ENCODE measurements at regions not wholly inside any gene's neighbourhood (a gene's known extent, or its start where the extent isn't known, plus 50 kb on each side); places are given as distances from the start of the nearest gene placed in this dataset.

DNA sequence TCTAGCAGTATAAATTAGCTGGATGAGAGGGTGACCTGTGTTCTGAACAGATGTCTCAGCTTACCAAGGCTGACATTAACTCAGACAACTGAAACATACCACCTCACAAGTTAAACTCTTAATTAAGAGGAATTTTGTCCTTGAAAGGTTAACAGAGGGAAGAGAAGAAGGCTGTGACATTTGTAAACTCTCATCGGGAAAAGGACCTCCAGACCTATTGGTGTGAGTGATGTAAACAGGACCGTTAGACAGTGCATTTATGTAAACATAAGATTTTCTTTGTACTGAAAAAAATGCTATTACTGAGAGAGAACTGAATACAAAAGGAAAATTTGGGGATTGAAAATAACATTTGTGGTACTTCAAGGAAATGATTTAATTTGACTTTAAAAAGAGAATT, 308.4 kb upstream of the DIAPH2 start:
- intact Hi-C loops (cut with DNase I), result loop anchor here in 1 of 2 donors (10.0 kb wide), 1 partner anchor 389 kb away; no protein-coding TSS in a partner anchor

DNA sequence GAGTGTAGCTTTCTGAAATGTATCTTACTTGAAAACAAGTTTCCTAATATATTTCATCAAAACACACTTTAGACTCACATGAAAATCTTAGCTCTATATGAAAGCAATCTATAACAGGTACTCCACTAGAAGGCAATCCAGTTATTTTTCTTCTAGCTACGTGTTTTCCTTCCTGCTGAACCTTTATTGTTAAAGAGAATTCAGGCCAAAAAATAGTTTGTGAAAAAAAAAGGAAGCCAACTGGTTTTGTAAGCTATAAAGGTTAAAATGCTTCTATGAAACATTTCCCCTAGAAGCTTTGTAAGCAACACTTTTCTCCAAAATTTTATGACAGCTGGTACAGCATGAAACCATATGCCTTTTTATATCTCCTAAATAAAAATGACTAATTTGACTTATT, 304.7 kb upstream of the DIAPH2 start:
- Histone ChIP-seq H3K9me3 (no peaks in the 10 kb centered on the region), H3K27ac (no peak overlapping the region), H3K4me1 (no peaks in the 10 kb centered on the region), H3K36me3 (ENCODE audit: insufficient read depth in 1 of 2, low read depth in 1 of 2) (no peaks in the 10 kb centered on the region), H3K27me3 (ENCODE audit: insufficient read depth in 3 of 3, low read length in 2 of 3) (no peaks in the 10 kb centered on the region), H3K4me3 (no peak overlapping the region)
- ATAC-seq, result no peak
- no peak for DNase-seq
- TF ChIP-seq, protein P1, sequence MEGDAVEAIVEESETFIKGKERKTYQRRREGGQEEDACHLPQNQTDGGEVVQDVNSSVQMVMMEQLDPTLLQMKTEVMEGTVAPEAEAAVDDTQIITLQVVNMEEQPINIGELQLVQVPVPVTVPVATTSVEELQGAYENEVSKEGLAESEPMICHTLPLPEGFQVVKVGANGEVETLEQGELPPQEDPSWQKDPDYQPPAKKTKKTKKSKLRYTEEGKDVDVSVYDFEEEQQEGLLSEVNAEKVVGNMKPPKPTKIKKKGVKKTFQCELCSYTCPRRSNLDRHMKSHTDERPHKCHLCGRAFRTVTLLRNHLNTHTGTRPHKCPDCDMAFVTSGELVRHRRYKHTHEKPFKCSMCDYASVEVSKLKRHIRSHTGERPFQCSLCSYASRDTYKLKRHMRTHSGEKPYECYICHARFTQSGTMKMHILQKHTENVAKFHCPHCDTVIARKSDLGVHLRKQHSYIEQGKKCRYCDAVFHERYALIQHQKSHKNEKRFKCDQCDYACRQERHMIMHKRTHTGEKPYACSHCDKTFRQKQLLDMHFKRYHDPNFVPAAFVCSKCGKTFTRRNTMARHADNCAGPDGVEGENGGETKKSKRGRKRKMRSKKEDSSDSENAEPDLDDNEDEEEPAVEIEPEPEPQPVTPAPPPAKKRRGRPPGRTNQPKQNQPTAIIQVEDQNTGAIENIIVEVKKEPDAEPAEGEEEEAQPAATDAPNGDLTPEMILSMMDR (IDR thresholded peaks at IDR 0.05), result no peak
- WGBS, 3 donors, result 27 to 39% (median 37%) methylated on average over 1 of the region's 1 CpG
- intact Hi-C loops (cut with DNase I), result loop anchor here in 1 of 2 donors (10.0 kb wide), 1 partner anchor 385 kb away; no protein-coding TSS in a partner anchor

More for the DNA sequence above, 308.4 kb upstream of the DIAPH2 start:
- TF ChIP-seq, protein P1 (IDR thresholded peaks at IDR 0.05), result no peak
- H3K36me3 ChIP-seq (ENCODE audit: insufficient read depth in 1 of 2, low read depth in 1 of 2), result no peaks in the 10 kb centered on the region
- H3K27ac ChIP-seq, result no peak overlapping the region
- H3K9me3 ChIP-seq, result no peaks in the 10 kb centered on the region
- H3K4me3 ChIP-seq, result no peak overlapping the region
- H3K27me3 ChIP-seq (ENCODE audit: insufficient read depth in 3 of 3, low read length in 2 of 3), result no peaks in the 10 kb centered on the region
- DNase-seq, result no peak
- no peak for ATAC-seq
- WGBS, 3 donors, result 44 to 53% (median 51%) methylated on average over 2 of the region's 2 CpGs
- H3K4me1 ChIP-seq, result no peaks in the 10 kb centered on the region

DNA sequence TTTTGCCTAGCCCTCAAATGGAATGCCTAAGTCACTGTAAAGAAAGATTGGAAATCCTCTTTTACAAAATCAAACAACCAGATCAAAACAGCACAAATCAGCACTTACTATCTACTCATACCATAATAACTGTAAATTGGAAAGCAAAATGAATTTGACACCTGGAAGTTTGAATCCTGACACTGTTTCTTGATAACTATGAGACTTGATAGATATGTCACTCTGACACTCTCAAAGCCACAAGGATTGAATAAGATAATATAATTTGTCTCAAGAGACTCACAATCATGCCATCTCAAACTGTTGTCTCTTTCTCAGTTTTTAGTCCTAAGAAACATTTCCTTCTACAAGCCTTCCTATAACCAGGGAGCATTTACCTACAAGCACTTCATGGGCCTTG, 302.6 kb upstream of the DIAPH2 start:
- no peak overlapping the region for H3K4me3 ChIP-seq
- H3K27ac ChIP-seq, result no peak overlapping the region
- intact Hi-C loops (cut with DNase I), result no loop called here
- TF ChIP-seq, protein P1 (IDR thresholded peaks at IDR 0.05), result no peak
- H3K9me3 ChIP-seq, result no peaks in the 10 kb centered on the region
- no peaks in the 10 kb centered on the region for H3K4me1 ChIP-seq
- ATAC-seq (no peak), DNase-seq (no peak)
- no peaks in the 10 kb centered on the region for H3K36me3 ChIP-seq (ENCODE audit: insufficient read depth in 1 of 2, low read depth in 1 of 2)
- no peaks in the 10 kb centered on the region for H3K27me3 ChIP-seq (ENCODE audit: insufficient read depth in 3 of 3, low read length in 2 of 3)

DNA sequence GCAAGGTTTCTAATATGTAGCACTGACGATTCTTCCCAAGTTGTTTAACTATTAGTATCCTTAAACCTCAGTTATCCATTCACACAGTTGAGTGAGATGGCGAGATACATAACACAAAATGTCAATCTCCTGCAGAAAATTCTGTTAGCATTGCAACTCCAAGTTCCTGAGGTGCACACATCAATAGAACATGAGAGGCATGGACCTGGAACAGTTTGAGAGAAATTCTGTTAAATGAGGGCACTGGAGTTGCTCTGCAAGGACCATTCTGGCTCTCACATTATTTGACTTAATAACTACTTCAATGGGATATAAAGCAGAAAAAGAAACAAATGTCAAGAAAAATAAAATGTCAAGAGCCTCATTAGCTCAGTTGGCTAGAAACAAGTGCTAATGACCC, 301.2 kb upstream of the DIAPH2 start:
- no peaks in the 10 kb centered on the region for H3K27me3 ChIP-seq (ENCODE audit: insufficient read depth in 3 of 3, low read length in 2 of 3)
- H3K9me3 ChIP-seq, result no peaks in the 10 kb centered on the region
- intact Hi-C loops (cut with DNase I), result no loop called here
- DNase-seq (no peak), ATAC-seq (no peak)
- H3K36me3 ChIP-seq (ENCODE audit: insufficient read depth in 1 of 2, low read depth in 1 of 2), result no peaks in the 10 kb centered on the region
- H3K4me3 ChIP-seq, result no peak overlapping the region
- no peaks in the 10 kb centered on the region for H3K4me1 ChIP-seq
- TF ChIP-seq, protein P1 (IDR thresholded peaks at IDR 0.05), result no peak
- WGBS, 3 donors, result 62 to 89% (median 81%) methylated on average over 2 of the region's 2 CpGs
- no peak overlapping the region for H3K27ac ChIP-seq

DNA sequence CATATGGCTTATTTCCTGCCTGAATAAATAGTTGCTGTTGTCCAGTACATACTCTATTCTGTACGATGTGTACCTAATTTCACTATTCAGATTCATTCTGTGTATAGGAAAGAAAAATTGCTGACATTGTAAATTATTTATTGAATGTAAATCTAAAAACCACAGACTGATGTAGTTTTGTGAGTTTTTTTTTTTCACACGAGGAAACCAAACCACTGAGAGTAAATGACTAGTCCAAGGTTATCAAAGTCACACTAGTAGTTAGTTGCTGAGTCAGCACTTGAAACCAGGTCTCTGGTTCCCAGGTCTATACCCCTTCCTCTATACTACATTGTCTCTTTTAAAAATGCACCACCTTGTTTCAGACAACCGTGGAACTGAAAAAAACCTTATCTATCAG, 298.3 kb upstream of the DIAPH2 start:
- H3K27ac ChIP-seq, result no peak overlapping the region
- DNase-seq (no peak), ATAC-seq (no peak)
- no peak overlapping the region for H3K4me3 ChIP-seq
- H3K36me3 ChIP-seq (ENCODE audit: insufficient read depth in 1 of 2, low read depth in 1 of 2), result no peaks in the 10 kb centered on the region
- peaks cover 0 to 10% (median 0%) of the 10 kb centered on the region in 3 donors for H3K27me3 ChIP-seq (ENCODE audit: insufficient read depth in 3 of 3, low read length in 2 of 3)
- TF ChIP-seq, protein P1 (IDR thresholded peaks at IDR 0.05), result no peak
- no peaks in the 10 kb centered on the region for H3K9me3 ChIP-seq
- intact Hi-C loops (cut with DNase I), result no loop called here
- 72 to 83% (median 79%) methylated on average over 3 of the region's 3 CpGs for WGBS, 3 donors
- no peaks in the 10 kb centered on the region for H3K4me1 ChIP-seq

Measured in psoas muscle (tissue), 7 donors.